Endothelial cell of umbilical vein (primary cell): ENCODE measurements at regions not wholly inside any gene's neighbourhood (a gene's known extent, or its start where the extent isn't known, plus 50 kb on each side); places are given as distances from the start of the nearest gene placed in this dataset.

ENCODE experiments used
- CTCF ChIP-seq, 2 donors: IDR thresholded peaks; 1 replicate in 1 of 2; 2 replicates in 1 of 2; pipeline ENCODE4 v1.5.1; 2011; ENCODE audit warnings: low read length in 2 of 2, mild to moderate bottlenecking in 2 of 2, moderate library complexity in 2 of 2, control low read depth in 1 of 2, inconsistent platforms in 1 of 2, low read depth in 1 of 2; ENCODE audit not compliant: insufficient read depth in 1 of 2; ENCODE audit errors: extremely low read depth in 1 of 2
- FOS ChIP-seq: IDR thresholded peaks from 2 replicates; pipeline ENCODE4 v1.6.1; 2011; ENCODE audit warnings: mild to moderate bottlenecking, low read length, moderate library complexity, borderline replicate concordance; ENCODE audit not compliant: insufficient read depth
- GATA2 ChIP-seq: IDR thresholded peaks from 2 replicates; pipeline ENCODE4 v1.7.0; 2011; ENCODE audit warnings: low read depth, mild to moderate bottlenecking, moderate library complexity, mixed read lengths, low read length; ENCODE audit not compliant: insufficient read length, insufficient read depth
- MAX ChIP-seq: IDR thresholded peaks from 2 replicates; pipeline ENCODE4 v1.6.1; 2011; ENCODE audit not compliant: insufficient read depth, insufficient read length
- MYC ChIP-seq: IDR thresholded peaks from one replicate; pipeline ENCODE4 v1.6.1; 2011; ENCODE audit warnings: mild to moderate bottlenecking, low read depth, low read length
- POLR2A ChIP-seq: IDR thresholded peaks from 2 replicates; pipeline ENCODE4 v1.6.1; 2012; ENCODE audit warnings: low read depth, mild to moderate bottlenecking, control low read depth, low read length

DNA sequence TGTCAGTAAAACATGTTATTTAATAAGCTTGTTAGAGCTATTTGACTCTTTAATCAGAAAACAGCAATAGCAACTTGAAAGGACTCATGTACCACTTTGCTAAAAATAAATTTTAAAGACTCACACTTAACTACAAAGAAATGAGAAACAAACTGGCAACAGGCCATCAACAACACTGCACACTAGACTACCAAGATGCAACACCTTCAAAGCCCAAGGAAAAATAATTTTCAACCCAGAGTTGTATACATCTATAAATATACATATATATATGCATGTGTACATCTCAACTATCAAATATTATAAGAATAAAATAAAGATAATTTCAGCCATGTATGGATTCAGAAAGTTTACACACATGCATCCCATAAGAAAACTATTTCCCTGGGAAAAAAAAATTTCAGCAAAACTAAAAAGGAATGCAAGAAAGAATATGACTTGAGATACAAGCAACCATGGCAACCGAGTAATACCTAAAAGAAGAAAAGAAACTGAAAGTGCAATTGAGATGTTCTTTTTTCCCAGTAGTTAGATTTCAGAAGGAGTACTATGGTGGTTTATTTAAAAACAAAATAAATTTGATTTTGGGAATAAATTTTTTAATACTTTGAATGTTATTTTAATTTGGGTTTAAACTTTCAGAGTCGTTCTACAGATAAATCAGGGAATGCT, 303.8 kb downstream of the UBE3D start:
- no peak for TF ChIP-seq POLR2A
- TF ChIP-seq CTCF (IDR thresholded peaks at IDR 0.05; ENCODE audit: extremely low read depth in 1 of 2, insufficient read depth in 1 of 2, low read depth in 1 of 2, low read length in 2 of 2), result no peak
- TF ChIP-seq FOS, result no peak
- TF ChIP-seq GATA2, result no peak
- no peak for TF ChIP-seq MYC
- TF ChIP-seq MAX, result no peak
